Transverse colon (tissue), 4 donors: ENCODE measurements at regions not wholly inside any gene's neighbourhood (a gene's known extent, or its start where the extent isn't known, plus 50 kb on each side); places are given as distances from the start of the nearest gene placed in this dataset.

Experiments
- CTCF ChIP-seq, 5 experiments: fragments of 200-600 bp in 3 of 5; fragments of 450-650 bp in 2 of 5; sonication (generic) in 3 of 5; IDR thresholded peaks; 1 replicate in 2 of 5; 2 replicates in 3 of 5; pipeline ENCODE4 v1.5.1; 2016 to 2017; ENCODE audit warnings: antibody characterized with exemption in 5 of 5, inconsistent platforms in 3 of 5, mild to moderate bottlenecking in 2 of 5, moderate library complexity in 1 of 5
- EP300 ChIP-seq: sonication (generic); formaldehyde crosslinking; IDR thresholded peaks from one replicate; pipeline ENCODE4 v1.6.1; 2017; ENCODE audit warnings: antibody characterized with exemption, low read depth
- POLR2A ChIP-seq: fragments of 450-650 bp; IDR thresholded peaks from one replicate; pipeline ENCODE4 v1.6.1; 2016; ENCODE audit warnings: antibody characterized with exemption, mild to moderate bottlenecking, moderate library complexity
- POLR2AphosphoS5 ChIP-seq, 3 donors: sonication (generic); formaldehyde crosslinking; IDR thresholded peaks; one replicate each; pipeline ENCODE4 v1.6.1; 2016; ENCODE audit warnings: antibody characterized with exemption in 3 of 3

GRCh38 chr14:101150039-101150610 is 246.6 kb upstream of the RTL1 start:
- TF ChIP-seq POLR2A (no peak), CTCF (IDR thresholded peaks at IDR 0.05) (no peak), EP300 (no peak), POLR2AphosphoS5 (IDR thresholded peaks at IDR 0.05) (no peak)
